HG03135 (cell line): ENCODE measurements at regions not wholly inside any gene's neighbourhood (a gene's known extent, or its start where the extent isn't known, plus 50 kb on each side); places are given as distances from the start of the nearest gene placed in this dataset.
"Not testable (repeated sequence)": the region's sequence is repeated elsewhere in the genome, so short reads cannot be mapped to it uniquely, and the experiment has no call there.

Experiments
- ATAC-seq: cut with Tn5 transposase; IDR thresholded peaks from one replicate; pipeline ENCODE4 v1.9.1; 2021; ENCODE audit warnings: mild to moderate bottlenecking, moderate library complexity; ENCODE audit not compliant: unreplicated experiment

GRCh38 chr4:163681208-163681821 lies 186.8 kb downstream of the TMA16 start:
- ATAC-seq, result peak; percentile 73

- no peak for ATAC-seq
These were observed 194.4 kb downstream of the TMA16 start for GRCh38 chr4:163688856-163689255.

- no peak for ATAC-seq
These were observed 198.7 kb downstream of the TMA16 start for GRCh38 chr4:163693211-163693610.

- ATAC-seq, result no peak
These were observed 199.3 kb downstream of the TMA16 start for GRCh38 chr4:163693776-163694175.

- ATAC-seq, result no peak
These were observed 199.9 kb downstream of the TMA16 start for GRCh38 chr4:163694385-163694784.

- ATAC-seq, result no peak
These were observed 202.6 kb downstream of the TMA16 start for GRCh38 chr4:163697121-163697520.

GRCh38 chr4:163700383-163700782 lies 205.9 kb downstream of the TMA16 start:
- ATAC-seq, result not testable (repeated sequence)

GRCh38 chr4:163701916-163702315 lies 207.4 kb downstream of the TMA16 start:
- ATAC-seq, result peak; percentile 92

- no peak for ATAC-seq
These were observed 208.2 kb downstream of the TMA16 start for GRCh38 chr4:163702736-163703135.

GRCh38 chr4:163703251-163703650 lies 208.8 kb downstream of the TMA16 start:
- ATAC-seq, result no peak

- no peak for ATAC-seq
These were observed 213.4 kb downstream of the TMA16 start for GRCh38 chr4:163707873-163708272.

- ATAC-seq, result no peak
These were observed 215.1 kb downstream of the TMA16 start for GRCh38 chr4:163709601-163710000.

- ATAC-seq, result no peak
These were observed 215.7 kb downstream of the TMA16 start for GRCh38 chr4:163710158-163710557.

GRCh38 chr4:163724495-163724894 lies 230.0 kb downstream of the TMA16 start:
- not testable (repeated sequence) for ATAC-seq

GRCh38 chr4:163726641-163727040 lies 232.2 kb downstream of the TMA16 start:
- no peak for ATAC-seq

- no peak for ATAC-seq
These were observed 236.6 kb downstream of the TMA16 start for GRCh38 chr4:163731071-163731470.

- no peak for ATAC-seq
These were observed 238.0 kb downstream of the TMA16 start for GRCh38 chr4:163732473-163732872.

- ATAC-seq, result no peak
These were observed 242.4 kb downstream of the TMA16 start for GRCh38 chr4:163736876-163737275.

GRCh38 chr4:163737846-163738245 lies 243.4 kb downstream of the TMA16 start:
- ATAC-seq, result not testable (repeated sequence)

GRCh38 chr4:163738521-163738920 lies 244.0 kb downstream of the TMA16 start:
- ATAC-seq, result no peak

GRCh38 chr4:163744861-163745260 lies 250.4 kb downstream of the TMA16 start:
- ATAC-seq, result peak; percentile 96

GRCh38 chr4:163747293-163747692 lies 252.8 kb downstream of the TMA16 start:
- ATAC-seq, result no peak

GRCh38 chr4:163747886-163748285 lies 253.4 kb downstream of the TMA16 start:
- no peak for ATAC-seq
